SK-N-SH (cell line): ENCODE measurements at regions not wholly inside any gene's neighbourhood (a gene's known extent, or its start where the extent isn't known, plus 50 kb on each side); places are given as distances from the start of the nearest gene placed in this dataset.

Experiments
- CTCF ChIA-PET: fragments of 300-600, 350-600 bp; formaldehyde crosslinking; extraction: SDS; loops from one replicate; lab custom pipeline; 2021; lab: Yijun Ruan, JAX
- POLR2A ChIA-PET: fragments of 350-600 bp; sonication (Branson Sonifier 250); formaldehyde crosslinking; extraction: SDS; loops from one replicate; lab custom pipeline; 2020; ENCODE audit warnings: antibody characterized with exemption, inconsistent platforms; lab: Yijun Ruan, JAX
- DNase-seq: peaks from one replicate; pipeline ENCODE4 v3.0.0; 2012
- H2AFZ ChIP-seq: fragments of 200-600 bp; sonication (generic); 2 replicates; pipeline ENCODE4 v1.8.1; 2016; ENCODE audit warnings: antibody characterized with exemption, mild to moderate bottlenecking, low read depth
- H3F3A ChIP-seq: fragments of 200-600 bp; sonication (generic); replicated peaks from 2 replicates; pipeline ENCODE3; 2016; ENCODE audit warnings: antibody characterized with exemption, mild to moderate bottlenecking; ENCODE audit not compliant: insufficient read depth
- H3K27ac ChIP-seq, 2 experiments: fragments of 200-500 bp in 1 of 2; fragments of 200-600 bp in 1 of 2; sonication (Bioruptor generic) in 1 of 2; sonication (generic), shearing (Covaris generic) in 1 of 2; 2 replicates each; pipeline versions ENCODE4 v1.5.1 to v1.6.1; 2014 to 2016; ENCODE audit warnings: low read depth in 2 of 2, inconsistent platforms in 1 of 2, low read length in 1 of 2, mild to moderate bottlenecking in 1 of 2, mixed read lengths in 1 of 2
- H3K27me3 ChIP-seq: fragments of 200-600 bp; sonication (generic), shearing (Covaris generic); 2 replicates; pipeline ENCODE4 v1.6.1; 2016; ENCODE audit warnings: mixed run types; ENCODE audit not compliant: insufficient read depth
- H3K36me3 ChIP-seq, 2 experiments: fragments of 200-500 bp in 1 of 2; fragments of 200-600 bp in 1 of 2; sonication (Bioruptor generic) in 1 of 2; sonication (generic) in 1 of 2; replicated peaks in 1 of 2; 2 replicates each; pipeline versions ENCODE3 to v1.5.1; 2014 to 2016; ENCODE audit warnings: low read length in 1 of 2, mild to moderate bottlenecking in 1 of 2; ENCODE audit not compliant: insufficient read depth in 2 of 2, control insufficient read depth in 1 of 2
- H3K4me1 ChIP-seq, 2 experiments: fragments of 200-500 bp in 1 of 2; fragments of 200-600 bp in 1 of 2; sonication (Bioruptor generic) in 1 of 2; sonication (generic), shearing (Covaris generic) in 1 of 2; 2 replicates each; pipeline versions ENCODE4 v1.5.1 to v1.6.1; 2014 to 2016; ENCODE audit warnings: low read depth in 1 of 2, low read length in 1 of 2, mixed run types in 1 of 2; ENCODE audit not compliant: insufficient read depth in 2 of 2, control insufficient read depth in 1 of 2
- H3K4me2 ChIP-seq: fragments of 200-600 bp; sonication (generic), shearing (Covaris generic); 2 replicates; pipeline ENCODE4 v1.6.1; 2017; ENCODE audit warnings: mixed run types
- H3K4me3 ChIP-seq, 2 experiments: fragments of 200-500 bp in 1 of 2; fragments of 200-600 bp in 1 of 2; sonication (Bioruptor generic) in 1 of 2; sonication (generic), shearing (Covaris generic) in 1 of 2; 2 replicates each; pipeline versions ENCODE4 v1.5.1 to v1.8.1; 2014 to 2016; ENCODE audit warnings: low read depth in 2 of 2, inconsistent platforms in 1 of 2, low read length in 1 of 2, mild to moderate bottlenecking in 1 of 2, mixed read lengths in 1 of 2, moderate library complexity in 1 of 2
- H3K79me2 ChIP-seq: fragments of 200-600 bp; sonication (generic); 2 replicates; pipeline ENCODE4 v1.8.1; 2017; ENCODE audit warnings: mild to moderate bottlenecking; ENCODE audit not compliant: insufficient read depth
- H3K9ac ChIP-seq: fragments of 200-600 bp; sonication (generic); 2 replicates; pipeline ENCODE4 v1.6.1; 2017; ENCODE audit warnings: mixed run types
- H3K9me2 ChIP-seq: fragments of 200-600 bp; sonication (generic); 2 replicates; pipeline ENCODE4 v1.6.1; 2017; ENCODE audit warnings: mixed run types
- H3K9me3 ChIP-seq: fragments of 200-600 bp; sonication (generic); 2 replicates; pipeline ENCODE4 v1.6.1; 2017; ENCODE audit warnings: mixed run types, mild to moderate bottlenecking, moderate library complexity
- H4K20me1 ChIP-seq: fragments of 200-600 bp; sonication (generic); 2 replicates; pipeline ENCODE4 v1.6.1; 2017; ENCODE audit warnings: mild to moderate bottlenecking, mixed run types; ENCODE audit not compliant: insufficient read depth
- FOXM1 ChIP-seq: IDR thresholded peaks from 2 replicates; pipeline ENCODE4 v1.4.0; 2012; ENCODE audit warnings: low read depth, mild to moderate bottlenecking
- MEF2A ChIP-seq: IDR thresholded peaks from 2 replicates; pipeline ENCODE4 v1.4.0; 2012; ENCODE audit warnings: low read depth, borderline replicate concordance
- NRF1 ChIP-seq: IDR thresholded peaks from 2 replicates; pipeline ENCODE4 v1.6.1; 2012; ENCODE audit warnings: low read depth, mild to moderate bottlenecking, low read length
- RFX5 ChIP-seq: IDR thresholded peaks from 2 replicates; pipeline ENCODE4 v1.6.1; 2012; ENCODE audit warnings: mild to moderate bottlenecking, improper control_type of control experiment, low read length
- SMC3 ChIP-seq: IDR thresholded peaks from 2 replicates; pipeline ENCODE4 v1.6.1; 2012; ENCODE audit warnings: low read depth, low read length, improper control_type of control experiment
- TEAD4 ChIP-seq: IDR thresholded peaks from 2 replicates; pipeline ENCODE4 v1.4.0; 2012; ENCODE audit warnings: mild to moderate bottlenecking, borderline replicate concordance; ENCODE audit not compliant: insufficient read depth
- WGBS: methylation state at CpG from one replicate; pipeline ENCODE4 v1.1.6; 2017; ENCODE audit warnings: low lambda C conversion rate; 5-methylcytosine and 5-hydroxymethylcytosine counted together
- TF ChIP-seq, protein P1 (sequence below): IDR thresholded peaks from 2 replicates; pipeline ENCODE4 v1.4.0; 2012; ENCODE audit warnings: low read depth
- TF ChIP-seq, protein P2 (sequence below): IDR thresholded peaks from 2 replicates; pipeline ENCODE4 v1.6.1; 2012; ENCODE audit warnings: mild to moderate bottlenecking, low read depth, low read length, moderate library complexity

DNA sequence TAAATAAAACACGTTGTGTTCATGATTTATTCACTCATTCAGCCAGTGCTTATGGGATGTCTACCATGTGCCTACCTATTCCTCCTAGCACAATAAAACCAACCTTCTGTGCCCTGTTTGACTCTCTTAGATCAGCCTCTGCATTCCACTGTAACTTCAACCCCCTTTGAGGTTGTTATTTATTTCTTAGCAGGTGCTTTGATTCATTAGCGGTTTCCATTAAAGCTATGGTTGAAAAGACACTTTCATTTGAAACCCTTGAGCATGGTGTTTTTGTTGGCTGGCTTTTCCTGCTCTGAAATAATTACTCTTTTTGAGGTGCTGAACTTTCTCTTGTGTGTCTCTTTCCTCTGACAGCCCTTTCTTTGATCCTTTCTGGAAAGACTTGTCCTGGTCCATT, 570.6 kb upstream of the LARGE1 start:
- no peak overlapping the region for H2AFZ ChIP-seq
- H3K36me3 ChIP-seq: no peaks in the 10 kb centered on the region
- POLR2A ChIA-PET: no interaction called here
- H3K27ac ChIP-seq: no peak overlapping the region
- no peak for TF ChIP-seq MEF2A
- TF ChIP-seq, all 33 proteins: peak for 0
- Histone ChIP-seq H4K20me1 (no peaks in the 10 kb centered on the region), H3K4me3 (no peak overlapping the region), H3K4me2 (no peak overlapping the region), H3K4me1 (no peaks in the 10 kb centered on the region), H3K9me3 (no peaks in the 10 kb centered on the region; the same call in 1 of the 2 replicates), H3K9me2 (no peaks in the 10 kb centered on the region), H3K79me2 (no peaks in the 10 kb centered on the region), H3F3A (no peaks in the 10 kb centered on the region), H3K27me3 (no peaks in the 10 kb centered on the region), H3K9ac (no peak overlapping the region)
- CTCF ChIA-PET: interaction anchor here (1.0 kb wide), 1 partner anchor 10 kb away, joined by 4 read pairs; no protein-coding TSS in a partner anchor
- WGBS: 0% methylated on average over 2 of the region's 2 CpGs
- no peak for DNase-seq

DNA sequence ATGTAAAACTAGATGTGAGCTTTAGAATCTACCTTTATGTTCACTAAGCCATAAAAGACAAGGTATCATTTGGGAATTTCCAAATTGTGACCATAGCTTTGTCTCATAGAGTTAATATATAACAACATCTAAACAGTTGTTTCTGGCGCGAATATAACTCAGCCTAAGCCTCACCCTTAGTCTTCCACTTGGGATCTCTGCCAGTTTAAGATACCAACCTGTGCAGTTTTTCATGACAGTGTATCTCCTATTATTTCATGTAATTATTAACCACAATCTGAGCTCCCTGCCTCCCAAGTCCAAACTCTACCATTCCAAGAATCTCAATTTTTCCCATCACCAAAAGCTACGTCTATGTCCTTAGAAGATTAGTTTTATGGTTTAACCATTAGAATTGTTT, 572.5 kb upstream of the ISX start:
- H3K4me2 ChIP-seq: no peak overlapping the region
- no peak overlapping the region for H2AFZ ChIP-seq
- no peaks in the 10 kb centered on the region for H3K36me3 ChIP-seq
- CTCF ChIA-PET: no interaction called here
- WGBS: 45% methylated on average over 3 of the region's 3 CpGs
- no peaks in the 10 kb centered on the region for H4K20me1 ChIP-seq
- no peaks in the 10 kb centered on the region for H3K27me3 ChIP-seq
- no peaks in the 10 kb centered on the region for H3F3A ChIP-seq
- no peak overlapping the region for H3K9ac ChIP-seq
- TF ChIP-seq NRF1 (no peak), TEAD4 (no peak), FOXM1 (no peak), SMC3 (no peak), RFX5 (no peak)
- TF ChIP-seq, protein P1, sequence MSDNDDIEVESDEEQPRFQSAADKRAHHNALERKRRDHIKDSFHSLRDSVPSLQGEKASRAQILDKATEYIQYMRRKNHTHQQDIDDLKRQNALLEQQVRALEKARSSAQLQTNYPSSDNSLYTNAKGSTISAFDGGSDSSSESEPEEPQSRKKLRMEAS: no peak
- TF ChIP-seq, protein P2, sequence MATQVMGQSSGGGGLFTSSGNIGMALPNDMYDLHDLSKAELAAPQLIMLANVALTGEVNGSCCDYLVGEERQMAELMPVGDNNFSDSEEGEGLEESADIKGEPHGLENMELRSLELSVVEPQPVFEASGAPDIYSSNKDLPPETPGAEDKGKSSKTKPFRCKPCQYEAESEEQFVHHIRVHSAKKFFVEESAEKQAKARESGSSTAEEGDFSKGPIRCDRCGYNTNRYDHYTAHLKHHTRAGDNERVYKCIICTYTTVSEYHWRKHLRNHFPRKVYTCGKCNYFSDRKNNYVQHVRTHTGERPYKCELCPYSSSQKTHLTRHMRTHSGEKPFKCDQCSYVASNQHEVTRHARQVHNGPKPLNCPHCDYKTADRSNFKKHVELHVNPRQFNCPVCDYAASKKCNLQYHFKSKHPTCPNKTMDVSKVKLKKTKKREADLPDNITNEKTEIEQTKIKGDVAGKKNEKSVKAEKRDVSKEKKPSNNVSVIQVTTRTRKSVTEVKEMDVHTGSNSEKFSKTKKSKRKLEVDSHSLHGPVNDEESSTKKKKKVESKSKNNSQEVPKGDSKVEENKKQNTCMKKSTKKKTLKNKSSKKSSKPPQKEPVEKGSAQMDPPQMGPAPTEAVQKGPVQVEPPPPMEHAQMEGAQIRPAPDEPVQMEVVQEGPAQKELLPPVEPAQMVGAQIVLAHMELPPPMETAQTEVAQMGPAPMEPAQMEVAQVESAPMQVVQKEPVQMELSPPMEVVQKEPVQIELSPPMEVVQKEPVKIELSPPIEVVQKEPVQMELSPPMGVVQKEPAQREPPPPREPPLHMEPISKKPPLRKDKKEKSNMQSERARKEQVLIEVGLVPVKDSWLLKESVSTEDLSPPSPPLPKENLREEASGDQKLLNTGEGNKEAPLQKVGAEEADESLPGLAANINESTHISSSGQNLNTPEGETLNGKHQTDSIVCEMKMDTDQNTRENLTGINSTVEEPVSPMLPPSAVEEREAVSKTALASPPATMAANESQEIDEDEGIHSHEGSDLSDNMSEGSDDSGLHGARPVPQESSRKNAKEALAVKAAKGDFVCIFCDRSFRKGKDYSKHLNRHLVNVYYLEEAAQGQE: no peak
- H3K9me3 ChIP-seq: no peaks in the 10 kb centered on the region; the same call in 1 of the 2 replicates
- no peak overlapping the region for H3K4me3 ChIP-seq
- POLR2A ChIA-PET: no interaction called here
- H3K79me2 ChIP-seq: no peaks in the 10 kb centered on the region
- no peaks in the 10 kb centered on the region for H3K4me1 ChIP-seq
- no peaks in the 10 kb centered on the region for H3K9me2 ChIP-seq
- DNase-seq: no peak
- H3K27ac ChIP-seq: no peak overlapping the region
